Stomach (tissue), 4 donors: ENCODE measurements at regions not wholly inside any gene's neighbourhood (a gene's known extent, or its start where the extent isn't known, plus 50 kb on each side); places are given as distances from the start of the nearest gene placed in this dataset.

Experiments used
- CTCF ChIP-seq, 7 experiments: fragments of 450-650 bp in 4 of 7; fragments of 200-600 bp in 3 of 7; sonication (generic) in 3 of 7; IDR thresholded peaks; one replicate each; pipeline ENCODE4 v1.5.1; 2016 to 2019; ENCODE audit warnings: antibody characterized with exemption in 7 of 7, control low read depth in 2 of 7, mild to moderate bottlenecking in 1 of 7
- POLR2A ChIP-seq, 4 donors: fragments of 450-650 bp; IDR thresholded peaks; one replicate each; pipeline ENCODE4 v1.6.1; 2016; ENCODE audit warnings: antibody characterized with exemption in 4 of 4, control low read depth in 2 of 4, mild to moderate bottlenecking in 1 of 4, moderate library complexity in 1 of 4
- POLR2AphosphoS5 ChIP-seq, 3 donors: sonication (generic); formaldehyde crosslinking; IDR thresholded peaks; one replicate each; pipeline ENCODE4 v1.6.1; 2016; ENCODE audit warnings: antibody characterized with exemption in 3 of 3

- no peak for TF ChIP-seq CTCF (IDR thresholded peaks at IDR 0.05)
- TF ChIP-seq POLR2A (IDR thresholded peaks at IDR 0.05): no peak
- TF ChIP-seq POLR2AphosphoS5 (IDR thresholded peaks at IDR 0.05): no peak
These were observed 99.6 kb upstream of the PLXNC1 start for GRCh38 chr12:94048757-94049156.
